ENCODE measurements at regions not wholly inside any gene's neighbourhood (a gene's known extent, or its start where the extent isn't known, plus 50 kb on each side); places are given as distances from the start of the nearest gene placed in this dataset.

DNA sequence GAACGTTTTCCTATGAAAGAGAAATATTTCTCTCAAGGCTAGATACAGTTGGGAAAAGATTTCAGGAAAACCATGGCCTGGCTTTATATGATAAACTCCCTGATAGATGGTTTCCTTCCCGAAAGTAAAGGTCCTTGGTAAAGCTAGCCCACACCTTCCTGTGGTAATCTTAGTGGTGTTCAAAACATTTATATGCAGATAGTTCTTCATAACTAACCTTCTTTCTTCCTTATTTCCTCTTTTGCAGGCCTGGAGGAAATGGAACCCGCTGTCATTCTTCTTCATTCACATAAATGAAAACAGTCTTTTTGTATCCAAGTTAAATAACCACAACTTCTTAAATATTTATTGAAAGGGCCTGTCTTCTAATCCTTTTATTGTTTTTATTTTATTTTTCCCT is 474.0 kb upstream of the ACTBL2 start:
- no peaks in the 10 kb centered on the region for H3K79me2 ChIP-seq (ENCODE audit: control insufficient read depth in 1 of 2, insufficient read depth in 2 of 2, low read length in 2 of 2)
- no peak overlapping the region for H3K56ac ChIP-seq (replicated peaks; ENCODE audit: insufficient read length, low read depth, low read length)
- no peak overlapping the region for H2BK12ac ChIP-seq (ENCODE audit: low read depth, low read length)
- DNase-seq (ENCODE audit: low read depth in 1 of 2, low spot score in 2 of 2) (no peak), FAIRE-seq (no peak)
- H3K18ac ChIP-seq (ENCODE audit: extremely low read depth, low read length): no peak overlapping the region
- H3K4me1 ChIP-seq (replicated peaks in 1 of 4; ENCODE audit: control insufficient read depth in 3 of 4, insufficient read depth in 4 of 4, low read length in 3 of 4): no peaks in the 10 kb centered on the region
- H3K23ac ChIP-seq (ENCODE audit: insufficient read length): no peak overlapping the region
- H4K20me1 ChIP-seq (replicated peaks in 1 of 2; ENCODE audit: control insufficient read depth in 1 of 2, insufficient read depth in 2 of 2, low read length in 2 of 2): no peaks in the 10 kb centered on the region
- H4K8ac ChIP-seq (ENCODE audit: extremely low read depth, insufficient read depth, low read length): no peak overlapping the region
- no peak overlapping the region for H2BK120ac ChIP-seq (replicated peaks; ENCODE audit: low read depth, low read length)
- H3K9ac ChIP-seq (replicated peaks in 1 of 4; ENCODE audit: extremely low read depth in 1 of 4, low read depth in 3 of 4, low read length in 3 of 4): no peak overlapping the region
- H3K27ac ChIP-seq (ENCODE audit: low read depth, low read length): no peak overlapping the region
- H3K4me3 ChIP-seq (ENCODE audit: extremely low read depth in 1 of 4, insufficient read depth in 2 of 4, low read depth in 3 of 4, low read length in 4 of 4): no peak overlapping the region
- ChIA-PET POLR2A (ENCODE audit: partially characterized antibody) (no interaction called here), CTCF (ENCODE audit: partially characterized antibody) (no interaction called here)
- no peak overlapping the region for H2AFZ ChIP-seq (ENCODE audit: low read length)
- 86% methylated on average over 3 of the region's 3 CpGs; no CpG with 5 or more reads in 1 of the 2 experiments for WGBS, 2 experiments (ENCODE audit: extremely low coverage in 1 of 2, insufficient coverage in 1 of 2, insufficient read length in 1 of 2, insufficient replicate concordance in 2 of 2, low coverage in 1 of 2, low lambda C conversion rate in 2 of 2, missing lambda C conversion rate in 1 of 2)
- no peak overlapping the region for H2BK15ac ChIP-seq (ENCODE audit: low read length)
- H2BK20ac ChIP-seq (ENCODE audit: low read length): no peak overlapping the region
- no peak overlapping the region for H2AK5ac ChIP-seq (ENCODE audit: low read depth, low read length)
- H2BK5ac ChIP-seq (ENCODE audit: low read depth, low read length): no peak overlapping the region
- no peaks in the 10 kb centered on the region for H3K79me1 ChIP-seq (ENCODE audit: low read depth, low read length)
- H3K4me2 ChIP-seq (ENCODE audit: insufficient read depth in 1 of 2, low read depth in 2 of 2, low read length in 2 of 2): no peak overlapping the region
- H4K5ac ChIP-seq (ENCODE audit: insufficient read length, low read depth, low read length): no peak overlapping the region
- H3K36me3 ChIP-seq (ENCODE audit: control insufficient read depth in 2 of 4, insufficient read depth in 4 of 4, low read length in 3 of 4): no peaks in the 10 kb centered on the region
- no peak overlapping the region for H3K14ac ChIP-seq (ENCODE audit: insufficient read length)
- H3K4ac ChIP-seq (replicated peaks; ENCODE audit: insufficient read length, low read depth, low read length): no peak overlapping the region
- H4K91ac ChIP-seq (replicated peaks; ENCODE audit: insufficient read length, low read length): no peak overlapping the region
- no peaks in the 10 kb centered on the region for H3K9me3 ChIP-seq (ENCODE audit: insufficient read depth in 2 of 2, low read depth in 1 of 2, low read length in 1 of 2)
- no peaks in the 10 kb centered on the region for H3K23me2 ChIP-seq (ENCODE audit: low read depth, low read length)
- TF ChIP-seq, protein P1, sequence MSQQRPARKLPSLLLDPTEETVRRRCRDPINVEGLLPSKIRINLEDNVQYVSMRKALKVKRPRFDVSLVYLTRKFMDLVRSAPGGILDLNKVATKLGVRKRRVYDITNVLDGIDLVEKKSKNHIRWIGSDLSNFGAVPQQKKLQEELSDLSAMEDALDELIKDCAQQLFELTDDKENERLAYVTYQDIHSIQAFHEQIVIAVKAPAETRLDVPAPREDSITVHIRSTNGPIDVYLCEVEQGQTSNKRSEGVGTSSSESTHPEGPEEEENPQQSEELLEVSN (IDR thresholded peaks at IDR 0.05): no peak
- no peaks in the 10 kb centered on the region for H3K27me3 ChIP-seq (replicated peaks in 1 of 4; ENCODE audit: control insufficient read depth in 3 of 4, extremely low read depth in 1 of 4, insufficient read depth in 3 of 4, low read length in 3 of 4)

Measured in H1 (cell line).